OCI-LY7 (cell line): ENCODE measurements at regions not wholly inside any gene's neighbourhood (a gene's known extent, or its start where the extent isn't known, plus 50 kb on each side); places are given as distances from the start of the nearest gene placed in this dataset.

Source experiments
- BruUV-seq: library from RNA; stranded (reverse); fragments of 400-500 nt; replicated peaks from 2 replicates; lab custom pipeline; 2021; lab: Mats Ljungman, UMichigan
- CTCF ChIA-PET: fragments of 300-600 bp; sonication (Branson Sonifier 250); formaldehyde crosslinking; loops from one replicate; lab custom pipeline; 2022; ENCODE audit warnings: antibody characterized with exemption; ENCODE audit not compliant: unreplicated experiment; lab: Charles Lee
- POLR2A ChIA-PET: fragments of 300-600 bp; sonication (Branson Sonifier 250); formaldehyde crosslinking; loops from one replicate; lab custom pipeline; 2022; ENCODE audit warnings: antibody characterized with exemption; lab: Charles Lee
- DNase-seq: peaks from one replicate; pipeline ENCODE4 v3.0.0-alpha.2; 2015; ENCODE audit warnings: low spot score
- H2AFZ ChIP-seq: fragments of 200-600 bp; sonication (generic), shearing (Covaris generic); 2 replicates; pipeline ENCODE4 v1.6.1; 2014; ENCODE audit warnings: mild to moderate bottlenecking, antibody characterized with exemption, low read length, moderate library complexity
- H3K27ac ChIP-seq: fragments of 200-600 bp; sonication (generic); 2 replicates; pipeline ENCODE4 v1.5.1; 2014; ENCODE audit warnings: mixed run types, low read depth, mild to moderate bottlenecking, moderate library complexity, low read length, inconsistent platforms; ENCODE audit not compliant: poor library complexity, severe bottlenecking
- H3K36me3 ChIP-seq: fragments of 200-600 bp; sonication (generic); 2 replicates; pipeline ENCODE4 v1.6.1; 2014; ENCODE audit warnings: mild to moderate bottlenecking, antibody characterized with exemption, low read length, moderate library complexity, mixed read lengths; ENCODE audit not compliant: insufficient read depth
- H3K4me1 ChIP-seq: fragments of 200-600 bp; sonication (generic); 2 replicates; pipeline ENCODE4 v1.5.1; 2014; ENCODE audit warnings: mild to moderate bottlenecking, low read length; ENCODE audit not compliant: insufficient read depth, poor library complexity, severe bottlenecking
- H3K4me2 ChIP-seq: fragments of 200-600 bp; sonication (generic); 2 replicates; pipeline ENCODE4 v1.6.1; 2014; ENCODE audit warnings: mild to moderate bottlenecking, low read length
- H3K4me3 ChIP-seq: fragments of 200-600 bp; sonication (generic); 2 replicates; pipeline ENCODE4 v1.5.1; 2014; ENCODE audit warnings: mild to moderate bottlenecking, low read depth, low read length; ENCODE audit not compliant: poor library complexity, severe bottlenecking
- H3K79me2 ChIP-seq: fragments of 200-600 bp; sonication (generic); 2 replicates; pipeline ENCODE4 v1.6.1; 2016; ENCODE audit warnings: low read depth, mild to moderate bottlenecking, low read length, moderate library complexity, mixed read lengths; ENCODE audit not compliant: insufficient read depth
- H3K9me2 ChIP-seq: fragments of 200-600 bp; sonication (generic); 2 replicates; pipeline ENCODE4 v1.6.1; 2016; ENCODE audit warnings: mild to moderate bottlenecking, low read length, mixed read lengths; ENCODE audit not compliant: insufficient read depth
- H3K9me3 ChIP-seq: fragments of 200-600 bp; sonication (generic); 2 replicates; pipeline ENCODE4 v1.6.1; 2014; ENCODE audit warnings: mild to moderate bottlenecking, mixed run types, low read length, mixed read lengths
- H4K20me1 ChIP-seq: fragments of 200-600 bp; sonication (generic); 2 replicates; pipeline ENCODE4 v1.6.1; 2014; ENCODE audit warnings: mild to moderate bottlenecking, antibody characterized with exemption, low read length, moderate library complexity, mixed read lengths; ENCODE audit not compliant: insufficient read depth
- EZH2phosphoT487 ChIP-seq: fragments of 200-600 bp; sonication (generic); IDR thresholded peaks from 2 replicates; pipeline ENCODE4 v1.6.1; 2018; ENCODE audit warnings: low read depth, borderline replicate concordance, mild to moderate bottlenecking, mixed run types, antibody characterized with exemption, low read length, moderate library complexity, mixed read lengths
- intact Hi-C: fragments of 100-400 bp; cut with micrococcal nuclease; formaldehyde crosslinking; loops from one replicate; pipeline ENCODE4 v1.10.0; 2022; ENCODE audit not compliant: unreplicated experiment
- TF ChIP-seq, protein P1 (sequence below): fragments of 200-600 bp; sonication (generic); conservative IDR thresholded peaks from 2 replicates; pipeline ENCODE4 v1.5.1; 2014; ENCODE audit warnings: mild to moderate bottlenecking, antibody characterized with exemption, low read length, moderate library complexity, mixed read lengths

- H3K9me2 ChIP-seq, result no peaks in the 10 kb centered on the region
- no peak overlapping the region for H2AFZ ChIP-seq
- H3K36me3 ChIP-seq, result no peaks in the 10 kb centered on the region
- H3K9me3 ChIP-seq, result no peaks in the 10 kb centered on the region
- TF ChIP-seq, protein P1, sequence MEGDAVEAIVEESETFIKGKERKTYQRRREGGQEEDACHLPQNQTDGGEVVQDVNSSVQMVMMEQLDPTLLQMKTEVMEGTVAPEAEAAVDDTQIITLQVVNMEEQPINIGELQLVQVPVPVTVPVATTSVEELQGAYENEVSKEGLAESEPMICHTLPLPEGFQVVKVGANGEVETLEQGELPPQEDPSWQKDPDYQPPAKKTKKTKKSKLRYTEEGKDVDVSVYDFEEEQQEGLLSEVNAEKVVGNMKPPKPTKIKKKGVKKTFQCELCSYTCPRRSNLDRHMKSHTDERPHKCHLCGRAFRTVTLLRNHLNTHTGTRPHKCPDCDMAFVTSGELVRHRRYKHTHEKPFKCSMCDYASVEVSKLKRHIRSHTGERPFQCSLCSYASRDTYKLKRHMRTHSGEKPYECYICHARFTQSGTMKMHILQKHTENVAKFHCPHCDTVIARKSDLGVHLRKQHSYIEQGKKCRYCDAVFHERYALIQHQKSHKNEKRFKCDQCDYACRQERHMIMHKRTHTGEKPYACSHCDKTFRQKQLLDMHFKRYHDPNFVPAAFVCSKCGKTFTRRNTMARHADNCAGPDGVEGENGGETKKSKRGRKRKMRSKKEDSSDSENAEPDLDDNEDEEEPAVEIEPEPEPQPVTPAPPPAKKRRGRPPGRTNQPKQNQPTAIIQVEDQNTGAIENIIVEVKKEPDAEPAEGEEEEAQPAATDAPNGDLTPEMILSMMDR, result no peak
- no peak for TF ChIP-seq EZH2phosphoT487
- H3K4me3 ChIP-seq, result no peak overlapping the region
- POLR2A ChIA-PET, result no interaction called here
- BruUV-seq, result no TSS peak
- H4K20me1 ChIP-seq, result no peaks in the 10 kb centered on the region
- no peak overlapping the region for H3K4me2 ChIP-seq
- H3K79me2 ChIP-seq, result no peaks in the 10 kb centered on the region
- DNase-seq, result no peak
- no peaks in the 10 kb centered on the region for H3K4me1 ChIP-seq
- intact Hi-C loops, result no loop called here
- CTCF ChIA-PET, result no interaction called here
- H3K27ac ChIP-seq, result no peak overlapping the region
Measured at GRCh38 chr4:178970433-178971140, 1528.3 kb upstream of the AGA start.

DNA sequence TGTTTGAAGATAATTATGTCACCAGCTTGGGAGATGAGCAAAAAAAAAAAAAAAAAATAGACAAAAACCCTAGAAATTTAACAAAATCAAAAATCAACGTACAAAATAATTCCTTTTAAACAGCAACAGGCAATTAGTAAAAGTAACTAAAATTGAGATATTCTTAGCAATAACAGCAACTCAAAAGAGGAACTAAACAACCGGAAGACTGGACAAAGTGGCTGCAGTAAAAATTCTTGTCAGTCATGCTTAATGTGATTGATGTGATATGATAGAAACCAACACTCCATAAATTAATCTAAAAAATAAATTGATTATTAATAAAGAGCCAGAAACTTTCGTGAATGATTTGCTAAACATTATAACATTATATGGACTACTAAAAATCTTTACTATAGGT is 1534.6 kb upstream of the AGA start:
- TF ChIP-seq, protein P1, result no peak
- TF ChIP-seq EZH2phosphoT487, result no peak
- Histone ChIP-seq H3K4me3 (no peak overlapping the region), H3K4me1 (no peaks in the 10 kb centered on the region), H3K36me3 (no peaks in the 10 kb centered on the region), H3K9me2 (no peaks in the 10 kb centered on the region), H3K27ac (no peak overlapping the region), H3K4me2 (no peak overlapping the region), H2AFZ (no peak overlapping the region), H3K9me3 (no peaks in the 10 kb centered on the region), H3K79me2 (no peaks in the 10 kb centered on the region), H4K20me1 (no peaks in the 10 kb centered on the region)
- DNase-seq, result no peak
- intact Hi-C loops, result no loop called here
- CTCF ChIA-PET, result no interaction called here
- no TSS peak for BruUV-seq
- POLR2A ChIA-PET, result no interaction called here

DNA sequence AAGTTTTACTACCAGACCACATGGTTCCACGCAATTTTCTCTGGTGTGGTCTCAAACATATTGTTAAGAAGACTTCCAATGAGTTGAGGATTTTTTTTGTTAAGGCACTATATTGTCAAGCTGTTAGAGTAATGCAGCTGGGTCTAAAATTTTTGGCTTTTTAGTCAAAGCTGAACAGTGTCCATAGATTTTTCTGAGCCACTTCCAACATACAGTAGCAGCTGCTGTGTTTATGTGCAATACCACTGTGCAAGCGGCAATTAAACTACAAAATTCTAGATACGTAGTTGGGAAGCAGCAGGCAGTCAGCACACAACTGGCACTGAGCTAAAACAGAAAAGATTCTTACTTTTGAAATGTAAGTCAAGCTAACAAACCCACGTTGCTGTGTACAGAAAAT is 1551.1 kb upstream of the AGA start:
- TF ChIP-seq, protein P1, result no peak
- TF ChIP-seq EZH2phosphoT487, result no peak
- Histone ChIP-seq H2AFZ (no peak overlapping the region), H3K79me2 (no peaks in the 10 kb centered on the region), H4K20me1 (no peaks in the 10 kb centered on the region), H3K9me2 (no peaks in the 10 kb centered on the region), H3K36me3 (no peaks in the 10 kb centered on the region), H3K27ac (no peak overlapping the region), H3K4me1 (no peaks in the 10 kb centered on the region), H3K4me2 (no peak overlapping the region), H3K9me3 (no peaks in the 10 kb centered on the region), H3K4me3 (no peak overlapping the region)
- intact Hi-C loops, result no loop called here
- no TSS peak for BruUV-seq
- no peak for DNase-seq
- ChIA-PET CTCF (no interaction called here), POLR2A (no interaction called here)
